Esophagus muscularis mucosa (tissue), 4 donors: ENCODE measurements at regions not wholly inside any gene's neighbourhood (a gene's known extent, or its start where the extent isn't known, plus 50 kb on each side); places are given as distances from the start of the nearest gene placed in this dataset.

ENCODE experiments used
- DNase-seq: peaks from one replicate; pipeline ENCODE4 v3.0.0-alpha.2; 2017; ENCODE audit errors: extremely low spot score
- H3K27ac ChIP-seq, 4 donors: fragments of 200-600 bp; sonication (generic); replicated peaks in 1 of 4; 1 replicate in 3 of 4; 2 replicates in 1 of 4; pipeline ENCODE4 v1.5.1; 2016 to 2019; ENCODE audit warnings: mild to moderate bottlenecking in 1 of 4
- H3K27me3 ChIP-seq, 4 donors: fragments of 200-600 bp; sonication (generic); one replicate each; pipeline versions ENCODE4 v1.5.1 to v1.6.0; 2016 to 2019
- H3K36me3 ChIP-seq, 4 donors: fragments of 200-600 bp; sonication (generic); one replicate each; pipeline ENCODE4 v1.5.1; 2016 to 2019
- H3K4me1 ChIP-seq, 4 donors: fragments of 200-600 bp; sonication (generic); one replicate each; pipeline ENCODE4 v1.5.1; 2016 to 2019
- H3K4me3 ChIP-seq, 4 donors: fragments of 200-600 bp; sonication (generic); 1 replicate in 2 of 4; 2 replicates in 2 of 4; pipeline ENCODE4 v1.5.1; 2016 to 2019; ENCODE audit warnings: mild to moderate bottlenecking in 4 of 4, moderate library complexity in 1 of 4
- H3K9me3 ChIP-seq, 4 donors: fragments of 200-600 bp; sonication (generic); 1 replicate in 3 of 4; 2 replicates in 1 of 4; pipeline ENCODE4 v1.5.1; 2016 to 2019
- CTCF ChIP-seq, 3 experiments: fragments of 200-600 bp in 2 of 3; fragments of 450-650 bp in 1 of 3; sonication (generic) in 2 of 3; IDR thresholded peaks; one replicate each; pipeline ENCODE4 v1.5.1; 2017 to 2019; ENCODE audit warnings: antibody characterized with exemption in 3 of 3, mild to moderate bottlenecking in 2 of 3, moderate library complexity in 1 of 3
- EP300 ChIP-seq: sonication (generic); formaldehyde crosslinking; IDR thresholded peaks from one replicate; pipeline ENCODE4 v1.6.1; 2017; ENCODE audit warnings: antibody characterized with exemption
- POLR2A ChIP-seq: fragments of 450-650 bp; IDR thresholded peaks from one replicate; pipeline ENCODE4 v1.6.1; 2017; ENCODE audit warnings: antibody characterized with exemption, moderate library complexity, mild to moderate bottlenecking, low read depth
- POLR2AphosphoS5 ChIP-seq, 2 donors: sonication (generic); formaldehyde crosslinking; IDR thresholded peaks; one replicate each; pipeline ENCODE4 v1.6.1; 2017; ENCODE audit warnings: antibody characterized with exemption in 2 of 2
- WGBS: methylation state at CpG from one replicate; pipeline ENCODE4 v1.1.5; 2018; 5-methylcytosine and 5-hydroxymethylcytosine counted together
- intact Hi-C: fragments of 100-400 bp; cut with DNase I; formaldehyde crosslinking; loops from one replicate; pipeline ENCODE4 v1.15.1; 2023

GRCh38 chr6:159494586-159494972, 198.5 kb downstream of the SOD2 start:
- no peak for DNase-seq
- Histone ChIP-seq H3K4me3 (no peak overlapping the region), H3K36me3 (no peaks in the 10 kb centered on the region), H3K27ac (no peak overlapping the region), H3K4me1 (peaks cover 0 to 28% (median 22%) of the 10 kb centered on the region in 4 donors), H3K9me3 (peaks cover 0 to 8% (median 0%) of the 10 kb centered on the region in 4 donors), H3K27me3 (no peaks in the 10 kb centered on the region)
- 66% methylated on average over 5 of the region's 5 CpGs for WGBS
- no peak for TF ChIP-seq POLR2A
- TF ChIP-seq CTCF (IDR thresholded peaks at IDR 0.05), result no peak
- TF ChIP-seq EP300, result no peak
- TF ChIP-seq POLR2AphosphoS5 (IDR thresholded peaks at IDR 0.05), result no peak
- intact Hi-C loops, result no loop called here

- DNase-seq, result no peak
- WGBS, result 82% methylated on average over 5 of the region's 5 CpGs
- Histone ChIP-seq H3K4me1 (peaks cover 0 to 28% (median 22%) of the 10 kb centered on the region in 4 donors), H3K27ac (no peak overlapping the region), H3K27me3 (no peaks in the 10 kb centered on the region), H3K4me3 (no peak overlapping the region), H3K9me3 (peaks cover 0 to 6% (median 0%) of the 10 kb centered on the region in 4 donors), H3K36me3 (no peaks in the 10 kb centered on the region)
- TF ChIP-seq CTCF (IDR thresholded peaks at IDR 0.05) (no peak), POLR2A (no peak), POLR2AphosphoS5 (IDR thresholded peaks at IDR 0.05) (no peak), EP300 (no peak)
- intact Hi-C loops, result no loop called here
These were observed 199.0 kb downstream of the SOD2 start for GRCh38 chr6:159493898-159494585.

GRCh38 chr6:159493231-159493897, 199.7 kb downstream of the SOD2 start:
- WGBS, result 94% methylated on average over 15 of the region's 15 CpGs
- Histone ChIP-seq H3K36me3 (no peaks in the 10 kb centered on the region), H3K9me3 (no peaks in the 10 kb centered on the region), H3K4me3 (no peak overlapping the region), H3K27ac (no peak overlapping the region), H3K27me3 (no peaks in the 10 kb centered on the region), H3K4me1 (peaks cover 0 to 28% (median 22%) of the 10 kb centered on the region in 4 donors)
- no peak for DNase-seq
- intact Hi-C loops, result no loop called here
- no peak for TF ChIP-seq POLR2AphosphoS5 (IDR thresholded peaks at IDR 0.05)
- TF ChIP-seq EP300, result no peak
- TF ChIP-seq POLR2A, result no peak
- TF ChIP-seq CTCF (IDR thresholded peaks at IDR 0.05), result no peak

- no peak overlapping the region for H3K4me3 ChIP-seq
- peak overlapping the region in 3 of 4 donors; percentile 6 to 60 (median 41) for H3K27ac ChIP-seq
- no peaks in the 10 kb centered on the region for H3K27me3 ChIP-seq
- no peaks in the 10 kb centered on the region for H3K36me3 ChIP-seq
- peaks cover 0 to 28% (median 22%) of the 10 kb centered on the region in 4 donors for H3K4me1 ChIP-seq
- no peak for DNase-seq
- TF ChIP-seq POLR2AphosphoS5 (IDR thresholded peaks at IDR 0.05) (peak in 1 of 2 donors; percentile 54), CTCF (IDR thresholded peaks at IDR 0.05) (no peak), EP300 (no peak), POLR2A (no peak)
- H3K9me3 ChIP-seq, result no peaks in the 10 kb centered on the region
- intact Hi-C loops, result no loop called here
- 33% methylated on average over 6 of the region's 6 CpGs for WGBS
These were observed 202.6 kb downstream of the SOD2 start for GRCh38 chr6:159490298-159490937.
